DND-41 (cell line): ENCODE measurements at regions not wholly inside any gene's neighbourhood (a gene's known extent, or its start where the extent isn't known, plus 50 kb on each side); places are given as distances from the start of the nearest gene placed in this dataset.
"Not testable (repeated sequence)": the region's sequence is repeated elsewhere in the genome, so short reads cannot be mapped to it uniquely, and the experiment has no call there.

Experiments
- CTCF ChIP-seq: IDR thresholded peaks from 2 replicates; pipeline ENCODE4 v1.5.1; 2012; ENCODE audit warnings: borderline replicate concordance, low read length, moderate library complexity, mild to moderate bottlenecking; ENCODE audit not compliant: poor library complexity, severe bottlenecking; ENCODE audit errors: extremely low read depth
- EZH2 ChIP-seq: IDR thresholded peaks from 3 replicates; pipeline ENCODE4 v1.6.1; 2012; ENCODE audit warnings: borderline replicate concordance, low read depth, mild to moderate bottlenecking, moderate library complexity, low read length, inconsistent platforms; ENCODE audit not compliant: severe bottlenecking

GRCh38 chr13:54082309-54082708, 1053.7 kb downstream of the OLFM4 start:
- not testable (repeated sequence) for TF ChIP-seq CTCF, EZH2
